ENCODE measurements at regions not wholly inside any gene's neighbourhood (a gene's known extent, or its start where the extent isn't known, plus 50 kb on each side); places are given as distances from the start of the nearest gene placed in this dataset.

DNA sequence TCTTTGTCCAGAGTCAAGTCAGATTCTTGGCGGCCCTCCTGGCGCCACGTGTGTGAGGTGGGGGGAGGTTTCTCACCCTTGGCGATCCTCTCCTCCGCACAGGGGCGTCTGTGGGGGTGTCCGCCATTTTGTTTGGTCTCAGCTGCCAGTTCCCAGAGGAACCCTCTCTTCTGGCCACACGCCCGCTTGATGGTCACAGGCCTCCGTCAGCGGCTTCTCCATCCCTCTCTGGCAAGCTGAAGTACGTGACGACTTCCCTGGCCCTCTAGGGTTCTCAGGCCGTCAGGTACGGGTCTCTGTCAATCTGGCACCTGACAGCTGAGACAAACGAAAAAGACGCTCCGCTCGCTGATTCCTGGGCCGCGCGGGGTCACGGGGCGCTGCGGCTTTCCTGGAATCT lies 272.6 kb downstream of the TRIML1 start:
- TF ChIP-seq, protein P1, sequence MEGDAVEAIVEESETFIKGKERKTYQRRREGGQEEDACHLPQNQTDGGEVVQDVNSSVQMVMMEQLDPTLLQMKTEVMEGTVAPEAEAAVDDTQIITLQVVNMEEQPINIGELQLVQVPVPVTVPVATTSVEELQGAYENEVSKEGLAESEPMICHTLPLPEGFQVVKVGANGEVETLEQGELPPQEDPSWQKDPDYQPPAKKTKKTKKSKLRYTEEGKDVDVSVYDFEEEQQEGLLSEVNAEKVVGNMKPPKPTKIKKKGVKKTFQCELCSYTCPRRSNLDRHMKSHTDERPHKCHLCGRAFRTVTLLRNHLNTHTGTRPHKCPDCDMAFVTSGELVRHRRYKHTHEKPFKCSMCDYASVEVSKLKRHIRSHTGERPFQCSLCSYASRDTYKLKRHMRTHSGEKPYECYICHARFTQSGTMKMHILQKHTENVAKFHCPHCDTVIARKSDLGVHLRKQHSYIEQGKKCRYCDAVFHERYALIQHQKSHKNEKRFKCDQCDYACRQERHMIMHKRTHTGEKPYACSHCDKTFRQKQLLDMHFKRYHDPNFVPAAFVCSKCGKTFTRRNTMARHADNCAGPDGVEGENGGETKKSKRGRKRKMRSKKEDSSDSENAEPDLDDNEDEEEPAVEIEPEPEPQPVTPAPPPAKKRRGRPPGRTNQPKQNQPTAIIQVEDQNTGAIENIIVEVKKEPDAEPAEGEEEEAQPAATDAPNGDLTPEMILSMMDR (IDR thresholded peaks at IDR 0.05): no peak
- TF ChIP-seq POLR2A (IDR thresholded peaks at IDR 0.05; ENCODE audit: low read depth) (no peak), POLR2AphosphoS5 (IDR thresholded peaks at IDR 0.05) (no peak), EP300 (IDR thresholded peaks at IDR 0.05) (no peak)
